Stimulated activated CD8-positive, alpha-beta memory T cell treated with anti-CD3 and anti-CD28 coated beads, Interleukin-2, amount 100 ng/mL, for 48 hours (primary cell): ENCODE measurements at regions not wholly inside any gene's neighbourhood (a gene's known extent, or its start where the extent isn't known, plus 50 kb on each side); places are given as distances from the start of the nearest gene placed in this dataset.

Experiments
- DNase-seq, 2 donors: peaks; one replicate each; pipeline ENCODE4 v3.0.0-alpha.2; 2020; ENCODE audit warnings: low read depth in 2 of 2

DNA sequence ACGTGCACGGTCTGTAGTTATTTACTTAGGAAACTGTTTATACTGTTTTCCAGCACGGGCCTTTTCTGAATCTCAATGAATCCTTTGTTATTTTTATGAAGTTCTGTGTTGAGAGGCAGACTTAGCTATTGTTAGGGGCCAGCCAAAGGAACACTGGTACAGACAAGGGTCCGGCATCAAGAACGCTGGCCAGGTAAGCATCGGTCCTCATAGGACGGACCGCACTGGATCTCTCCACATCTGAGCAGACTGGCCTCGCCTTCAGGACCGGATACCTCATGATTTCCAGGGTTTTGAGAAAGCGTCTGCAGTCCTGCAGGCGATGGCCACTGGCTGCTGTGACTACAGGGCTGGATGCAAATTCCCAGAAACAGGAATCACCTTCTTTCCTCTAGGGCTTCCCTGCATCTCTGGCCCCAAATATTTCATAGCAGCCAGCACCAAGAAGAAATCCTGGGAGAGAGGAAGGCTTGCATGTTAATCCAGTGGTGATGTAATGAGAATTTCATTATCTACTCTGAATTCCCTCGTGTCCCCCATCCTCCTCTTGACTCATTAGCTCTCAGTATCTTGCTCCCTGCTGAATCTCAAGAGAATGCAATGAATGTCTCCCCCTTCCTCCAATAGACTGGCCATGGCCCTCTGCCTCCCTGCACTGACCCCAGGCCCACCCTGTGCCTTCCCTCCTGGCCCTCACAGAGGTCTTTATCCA, 325.4 kb upstream of the NPVF start:
- no peak for DNase-seq

- no peak for DNase-seq
Observed at GRCh38 chr7:25557379-25557917, 329.2 kb upstream of the NPVF start.

DNA sequence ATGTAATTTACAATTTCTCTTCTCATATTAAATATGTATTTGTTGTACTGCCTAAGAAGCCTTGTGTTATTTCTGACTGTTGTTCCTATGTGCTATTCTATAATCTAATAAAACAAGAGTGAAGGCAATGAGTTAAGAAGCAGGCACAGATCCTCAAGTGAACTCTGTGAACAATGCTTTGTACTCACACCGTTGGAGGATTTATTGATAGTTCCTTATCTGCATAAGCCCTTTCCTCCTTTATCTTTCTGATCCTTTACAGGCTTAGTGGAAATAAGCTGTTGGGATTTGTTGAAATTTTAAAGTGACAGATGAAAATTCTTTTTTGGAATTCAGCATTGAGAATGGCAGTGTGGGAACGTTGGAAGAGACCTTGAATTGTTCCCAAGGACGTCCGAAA, 329.6 kb upstream of the NPVF start:
- no peak for DNase-seq

DNA sequence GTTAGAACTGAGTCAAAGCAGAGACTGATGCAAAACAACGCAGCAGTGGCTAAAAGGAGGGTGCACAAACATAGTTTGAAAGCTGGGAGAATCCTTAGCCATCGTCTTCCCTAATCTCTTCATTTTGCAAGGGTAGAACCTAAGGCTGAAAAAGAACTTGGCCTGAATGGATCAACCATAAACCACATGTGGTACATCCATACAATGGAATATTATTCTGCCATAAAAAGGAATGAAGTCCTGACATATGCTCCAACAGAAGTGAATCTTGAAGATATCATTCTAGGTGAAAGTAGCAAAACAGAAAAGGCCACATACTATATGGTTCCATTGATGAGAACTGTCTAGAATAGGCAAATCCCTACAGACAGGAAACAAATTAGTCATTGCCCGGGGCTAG, 330.3 kb upstream of the NPVF start:
- DNase-seq = no peak

DNA sequence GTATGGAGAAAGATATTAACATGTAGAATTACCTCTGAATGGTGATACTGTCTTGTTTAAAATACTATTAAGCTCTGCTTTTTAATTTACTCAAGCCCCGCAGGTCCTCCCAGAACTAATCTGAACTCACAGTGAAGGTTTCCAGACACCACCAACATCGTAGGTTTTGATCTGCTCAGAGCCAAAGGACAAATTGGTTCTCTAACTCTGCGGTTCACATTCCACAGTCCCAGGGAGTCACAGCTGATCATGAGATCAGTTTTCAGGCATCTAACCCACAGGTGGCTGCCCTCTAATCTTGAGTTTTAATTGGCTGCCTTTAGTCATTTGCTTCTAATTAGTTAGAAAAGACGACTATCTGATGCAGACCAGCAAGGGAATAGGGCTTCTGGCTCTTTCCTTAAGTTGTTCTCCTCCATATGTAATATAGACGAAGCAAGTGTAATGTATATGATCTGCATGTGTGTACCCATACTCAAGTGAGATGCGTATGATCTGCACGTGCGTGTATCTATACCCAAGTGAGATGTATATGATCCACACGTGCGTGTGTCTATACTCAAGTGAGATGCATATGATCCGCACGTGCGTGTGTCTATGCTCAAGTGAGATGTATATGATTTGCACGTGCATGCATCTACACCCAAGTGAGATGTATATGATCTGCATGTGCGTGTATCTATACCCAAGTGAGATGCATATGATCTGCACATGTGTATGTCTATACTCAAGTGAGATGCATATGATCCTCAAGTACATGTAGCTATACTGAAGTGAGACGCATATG, 331.5 kb upstream of the NPVF start:
- no peak for DNase-seq

DNA sequence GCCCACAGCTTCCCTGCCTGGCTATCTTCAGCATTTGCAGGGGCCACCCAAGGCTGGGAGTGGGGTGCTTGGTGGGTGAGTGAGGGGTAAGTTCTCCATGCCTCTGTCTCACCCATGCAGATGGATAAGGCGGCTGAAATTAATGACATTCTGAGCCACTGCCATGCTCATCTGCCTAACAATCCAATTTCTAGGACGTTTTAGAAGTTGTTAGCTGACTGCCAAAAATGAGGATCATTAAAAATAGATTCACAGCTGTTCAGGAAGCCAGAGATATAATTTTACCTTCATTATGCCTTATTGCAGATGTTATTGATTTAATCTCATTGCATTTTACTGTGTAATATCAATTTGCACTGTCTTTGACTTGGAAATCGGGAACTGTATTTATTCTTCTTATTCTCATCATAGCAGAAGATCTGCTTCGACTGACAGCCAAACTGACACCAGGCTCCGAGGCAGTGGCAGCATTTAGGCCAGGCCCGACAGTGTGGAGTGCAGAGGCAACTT, 334.4 kb upstream of the NPVF start:
- DNase-seq = no peak

GRCh38 chr7:25565002-25565401, 336.7 kb upstream of the NPVF start:
- no peak for DNase-seq

- peak; percentile 5 to 44 for DNase-seq
Observed at GRCh38 chr7:25565949-25566348, 337.7 kb upstream of the NPVF start.

GRCh38 chr7:25567430-25567829, 339.1 kb upstream of the NPVF start:
- no peak for DNase-seq

GRCh38 chr7:25569765-25570164, 341.5 kb upstream of the NPVF start:
- DNase-seq = no peak

- no peak for DNase-seq
Observed at GRCh38 chr7:25572423-25572822, 344.1 kb upstream of the NPVF start.

GRCh38 chr7:25574828-25575227, 346.5 kb upstream of the NPVF start:
- DNase-seq = no peak

DNA sequence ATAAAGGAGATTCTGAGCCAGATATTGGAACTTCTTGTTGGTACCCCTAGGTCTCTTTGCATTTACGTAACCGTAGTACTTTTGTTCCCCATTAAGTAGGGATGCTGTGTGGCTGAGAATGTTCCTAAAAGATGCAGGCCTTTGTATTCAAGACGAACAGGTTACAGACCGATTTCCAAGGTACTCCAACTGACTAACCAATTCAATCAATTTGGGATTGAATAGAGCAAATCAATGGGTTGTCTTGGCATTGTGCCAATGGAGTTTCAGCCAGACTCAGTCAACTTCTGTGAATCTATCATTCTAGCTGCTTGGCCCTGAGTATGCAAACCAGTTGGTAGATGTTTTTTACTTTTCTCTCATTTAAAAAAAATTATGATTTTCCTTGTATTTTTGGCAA, 347.3 kb upstream of the NPVF start:
- DNase-seq = no peak

GRCh38 chr7:25578991-25579777, 350.9 kb upstream of the NPVF start:
- DNase-seq = no peak

GRCh38 chr7:25579778-25580075, 351.4 kb upstream of the NPVF start:
- DNase-seq = no peak

GRCh38 chr7:25580141-25580540, 351.9 kb upstream of the NPVF start:
- no peak for DNase-seq

GRCh38 chr7:25583621-25584020, 355.3 kb upstream of the NPVF start:
- no peak for DNase-seq

DNA sequence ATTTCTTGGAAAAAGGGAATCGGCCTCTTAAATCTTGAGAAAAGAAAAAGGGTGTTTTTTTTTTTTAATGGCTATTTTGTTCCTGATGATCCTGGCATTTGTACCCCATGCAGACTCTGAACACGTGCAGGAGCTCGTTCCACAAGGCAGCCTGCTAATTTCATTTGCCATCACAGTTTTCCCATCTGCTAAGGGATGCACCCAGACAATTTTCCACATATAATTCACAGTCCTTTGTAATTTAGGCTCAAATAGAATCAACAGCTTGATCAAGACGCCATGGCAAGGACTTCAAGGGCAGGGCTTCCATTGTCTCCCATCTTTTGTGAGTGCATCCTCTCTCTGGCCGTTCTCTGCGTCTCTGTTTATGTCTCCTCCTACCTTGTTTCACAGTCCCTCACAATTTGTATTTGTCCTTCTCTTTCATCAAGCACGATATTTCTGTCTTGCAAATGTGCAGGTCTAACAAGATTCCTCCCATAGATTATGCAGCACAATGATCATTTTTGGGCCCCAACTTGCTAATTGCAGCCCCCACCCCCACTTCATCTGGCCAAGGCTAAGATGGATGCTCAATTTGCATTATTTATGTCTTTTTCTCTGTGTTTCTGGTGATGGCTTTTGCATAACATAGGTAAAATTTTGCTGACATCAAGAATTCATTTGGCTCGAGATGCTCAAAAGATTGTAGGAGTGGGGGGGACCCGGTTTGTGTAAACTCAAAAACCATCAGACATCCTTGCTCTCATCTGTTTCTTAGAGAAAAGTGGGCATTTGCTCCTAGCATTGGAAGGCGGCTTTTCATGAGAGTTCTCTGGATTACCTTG, 356.0 kb upstream of the NPVF start:
- no peak for DNase-seq

GRCh38 chr7:25586513-25586912, 358.2 kb upstream of the NPVF start:
- no peak for DNase-seq

GRCh38 chr7:25594122-25594521, 365.8 kb upstream of the NPVF start:
- no peak for DNase-seq

- no peak for DNase-seq
Observed at GRCh38 chr7:25594728-25595127, 366.4 kb upstream of the NPVF start.
